ENCODE measurements at regions not wholly inside any gene's neighbourhood (a gene's known extent, or its start where the extent isn't known, plus 50 kb on each side); places are given as distances from the start of the nearest gene placed in this dataset.
"Not testable (repeated sequence)": the region's sequence is repeated elsewhere in the genome, so short reads cannot be mapped to it uniquely, and the experiment has no call there.

DNA sequence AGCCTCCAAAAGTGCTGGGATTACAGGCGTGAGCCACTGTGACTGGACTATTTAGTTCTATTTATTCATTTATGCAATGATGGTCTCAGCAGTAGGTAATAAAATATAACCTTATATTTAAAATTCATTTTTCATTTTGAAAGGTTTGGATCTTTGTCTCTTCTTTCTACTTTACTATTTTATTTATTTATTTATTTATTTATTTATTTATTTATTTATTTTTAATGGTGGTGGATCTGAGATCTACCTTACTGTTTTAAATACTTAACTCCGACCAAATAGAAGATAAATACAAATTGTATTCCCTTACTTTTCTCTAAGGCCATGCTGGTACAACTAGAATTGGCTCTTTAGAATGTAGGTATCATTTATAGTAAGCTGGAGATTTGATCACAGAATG lies 159.9 kb upstream of the NBPF19 start:
- not testable (repeated sequence) for H3K9ac ChIP-seq (ENCODE audit: low read length); H3K9me2 ChIP-seq (ENCODE audit: low read depth, low read length)

GRCh38 chr1:149320971-149321731 lies 153.7 kb upstream of the NBPF19 start:
- not testable (repeated sequence) for H3K4me2 ChIP-seq (ENCODE audit: low read length); H3K4me1 ChIP-seq (ENCODE audit: insufficient read depth, low read length, severe bottlenecking); H2AFZ ChIP-seq (ENCODE audit: low read length); H3K36me3 ChIP-seq (ENCODE audit: insufficient read depth, low read length); H3K9me2 ChIP-seq (ENCODE audit: low read depth, low read length); H3K27me3 ChIP-seq (ENCODE audit: insufficient read depth, low read length); H3K79me2 ChIP-seq (ENCODE audit: insufficient read depth, low read length); H3K9ac ChIP-seq (ENCODE audit: low read length); H3F3A ChIP-seq (ENCODE audit: insufficient read depth, low read length); H4K20me1 ChIP-seq (ENCODE audit: insufficient read depth, low read length); H3K9me3 ChIP-seq (ENCODE audit: low read length); H3K4me3 ChIP-seq (ENCODE audit: low read depth, low read length, poor library complexity, severe bottlenecking); H3K27ac ChIP-seq (ENCODE audit: low read depth, low read length, poor library complexity, severe bottlenecking)

More for the DNA sequence above, 159.9 kb upstream of the NBPF19 start:
- not testable (repeated sequence) for H4K20me1 ChIP-seq (ENCODE audit: insufficient read depth, low read length); H3K4me2 ChIP-seq (ENCODE audit: low read length); H3K4me1 ChIP-seq (ENCODE audit: insufficient read depth, low read length, severe bottlenecking); H3K27ac ChIP-seq (ENCODE audit: low read depth, low read length, poor library complexity, severe bottlenecking); H3K27me3 ChIP-seq (ENCODE audit: insufficient read depth, low read length); H3K79me2 ChIP-seq (ENCODE audit: insufficient read depth, low read length); H3K36me3 ChIP-seq (ENCODE audit: insufficient read depth, low read length); H3F3A ChIP-seq (ENCODE audit: insufficient read depth, low read length); H3K4me3 ChIP-seq (ENCODE audit: low read depth, low read length, poor library complexity, severe bottlenecking); H3K9me3 ChIP-seq (ENCODE audit: low read length); H2AFZ ChIP-seq (ENCODE audit: low read length)

DNA sequence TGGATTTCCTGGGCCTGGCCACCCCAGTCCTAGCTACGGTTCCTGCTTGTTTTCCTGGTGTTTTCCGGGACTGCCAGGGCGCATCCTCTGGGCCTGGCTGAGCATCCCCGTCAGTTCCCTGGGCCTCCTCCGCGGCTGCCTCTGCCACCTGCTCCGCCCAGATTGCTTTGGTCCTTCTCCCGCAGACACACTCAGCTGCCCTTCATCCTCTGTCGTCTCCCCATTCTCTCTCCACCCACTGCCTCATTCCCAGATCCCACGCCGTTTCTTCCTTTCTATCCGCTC lies 153.2 kb upstream of the NBPF19 start:
- H3K79me2 ChIP-seq (ENCODE audit: insufficient read depth, low read length); H3K27ac ChIP-seq (ENCODE audit: low read depth, low read length, poor library complexity, severe bottlenecking); H3K9me2 ChIP-seq (ENCODE audit: low read depth, low read length); H2AFZ ChIP-seq (ENCODE audit: low read length); H3K27me3 ChIP-seq (ENCODE audit: insufficient read depth, low read length); H3K9ac ChIP-seq (ENCODE audit: low read length); H3K4me3 ChIP-seq (ENCODE audit: low read depth, low read length, poor library complexity, severe bottlenecking); H3K9me3 ChIP-seq (ENCODE audit: low read length); H3K4me1 ChIP-seq (ENCODE audit: insufficient read depth, low read length, severe bottlenecking); H3F3A ChIP-seq (ENCODE audit: insufficient read depth, low read length); H3K4me2 ChIP-seq (ENCODE audit: low read length); H4K20me1 ChIP-seq (ENCODE audit: insufficient read depth, low read length); H3K36me3 ChIP-seq (ENCODE audit: insufficient read depth, low read length): not testable (repeated sequence)

DNA sequence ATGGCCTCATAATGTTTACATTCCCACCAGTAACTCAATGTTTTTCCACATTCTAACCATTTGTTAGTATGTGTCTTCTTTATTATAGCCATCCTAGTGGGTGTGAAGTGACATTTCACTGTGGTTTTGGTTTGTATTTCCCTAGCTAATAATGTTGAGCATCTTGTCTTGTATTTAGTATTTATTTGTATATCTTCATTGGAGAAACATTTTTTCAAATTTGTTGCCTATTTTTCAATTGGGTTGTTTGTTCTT lies 144.8 kb upstream of the NBPF19 start:
- H3K79me2 ChIP-seq (ENCODE audit: insufficient read depth, low read length); H3K36me3 ChIP-seq (ENCODE audit: insufficient read depth, low read length); H3K4me3 ChIP-seq (ENCODE audit: low read depth, low read length, poor library complexity, severe bottlenecking); H3K4me2 ChIP-seq (ENCODE audit: low read length); H3K27me3 ChIP-seq (ENCODE audit: insufficient read depth, low read length); H3K4me1 ChIP-seq (ENCODE audit: insufficient read depth, low read length, severe bottlenecking); H3F3A ChIP-seq (ENCODE audit: insufficient read depth, low read length); H3K27ac ChIP-seq (ENCODE audit: low read depth, low read length, poor library complexity, severe bottlenecking); H2AFZ ChIP-seq (ENCODE audit: low read length); H3K9me2 ChIP-seq (ENCODE audit: low read depth, low read length); H3K9ac ChIP-seq (ENCODE audit: low read length); H3K9me3 ChIP-seq (ENCODE audit: low read length); H4K20me1 ChIP-seq (ENCODE audit: insufficient read depth, low read length): not testable (repeated sequence)

- not testable (repeated sequence) for H3K9me2 ChIP-seq (ENCODE audit: low read depth, low read length); H3K27ac ChIP-seq (ENCODE audit: low read depth, low read length, poor library complexity, severe bottlenecking); H3K27me3 ChIP-seq (ENCODE audit: insufficient read depth, low read length); H3K4me2 ChIP-seq (ENCODE audit: low read length); H3K9ac ChIP-seq (ENCODE audit: low read length); H3K4me1 ChIP-seq (ENCODE audit: insufficient read depth, low read length, severe bottlenecking); H2AFZ ChIP-seq (ENCODE audit: low read length); H3K79me2 ChIP-seq (ENCODE audit: insufficient read depth, low read length); H3K9me3 ChIP-seq (ENCODE audit: low read length); H3K36me3 ChIP-seq (ENCODE audit: insufficient read depth, low read length); H4K20me1 ChIP-seq (ENCODE audit: insufficient read depth, low read length); H3K4me3 ChIP-seq (ENCODE audit: low read depth, low read length, poor library complexity, severe bottlenecking); H3F3A ChIP-seq (ENCODE audit: insufficient read depth, low read length)
Observed at GRCh38 chr1:149336082-149336481, 138.8 kb upstream of the NBPF19 start.

GRCh38 chr1:149338221-149338691 lies 136.6 kb upstream of the NBPF19 start:
- not testable (repeated sequence) for H3K79me2 ChIP-seq (ENCODE audit: insufficient read depth, low read length); H3K27me3 ChIP-seq (ENCODE audit: insufficient read depth, low read length); H3K36me3 ChIP-seq (ENCODE audit: insufficient read depth, low read length); H3K27ac ChIP-seq (ENCODE audit: low read depth, low read length, poor library complexity, severe bottlenecking); H3K4me1 ChIP-seq (ENCODE audit: insufficient read depth, low read length, severe bottlenecking); H4K20me1 ChIP-seq (ENCODE audit: insufficient read depth, low read length); H3K4me3 ChIP-seq (ENCODE audit: low read depth, low read length, poor library complexity, severe bottlenecking); H3K9me2 ChIP-seq (ENCODE audit: low read depth, low read length); H3K9me3 ChIP-seq (ENCODE audit: low read length); H3K9ac ChIP-seq (ENCODE audit: low read length); H3K4me2 ChIP-seq (ENCODE audit: low read length); H3F3A ChIP-seq (ENCODE audit: insufficient read depth, low read length); H2AFZ ChIP-seq (ENCODE audit: low read length)

GRCh38 chr1:149338698-149339097 lies 136.1 kb upstream of the NBPF19 start:
- not testable (repeated sequence) for H3F3A ChIP-seq (ENCODE audit: insufficient read depth, low read length); H3K79me2 ChIP-seq (ENCODE audit: insufficient read depth, low read length); H3K9ac ChIP-seq (ENCODE audit: low read length); H3K9me3 ChIP-seq (ENCODE audit: low read length); H3K9me2 ChIP-seq (ENCODE audit: low read depth, low read length); H4K20me1 ChIP-seq (ENCODE audit: insufficient read depth, low read length); H3K4me2 ChIP-seq (ENCODE audit: low read length); H3K36me3 ChIP-seq (ENCODE audit: insufficient read depth, low read length); H3K27me3 ChIP-seq (ENCODE audit: insufficient read depth, low read length); H3K4me3 ChIP-seq (ENCODE audit: low read depth, low read length, poor library complexity, severe bottlenecking); H2AFZ ChIP-seq (ENCODE audit: low read length); H3K27ac ChIP-seq (ENCODE audit: low read depth, low read length, poor library complexity, severe bottlenecking); H3K4me1 ChIP-seq (ENCODE audit: insufficient read depth, low read length, severe bottlenecking)

DNA sequence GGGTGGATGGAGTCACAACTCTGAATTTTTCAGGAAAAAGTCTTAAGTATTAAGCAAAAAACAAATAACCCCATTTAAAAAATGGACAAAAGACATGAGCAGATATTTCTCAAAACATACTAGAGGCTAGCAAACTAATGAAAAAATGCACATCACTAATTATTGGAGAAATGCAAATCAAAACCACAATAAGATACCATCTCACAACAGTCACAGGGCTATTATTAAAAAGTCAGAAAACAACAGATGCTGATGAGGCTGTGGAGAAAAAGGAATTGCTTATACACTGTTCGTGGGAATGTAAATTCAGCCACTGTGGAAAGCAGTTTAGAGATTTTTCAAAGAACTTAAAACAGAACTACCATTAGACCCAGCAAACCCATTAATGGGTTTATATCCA lies 125.4 kb upstream of the NBPF19 start:
- not testable (repeated sequence) for H3K27ac ChIP-seq (ENCODE audit: low read depth, low read length, poor library complexity, severe bottlenecking); H3K9ac ChIP-seq (ENCODE audit: low read length); H3K36me3 ChIP-seq (ENCODE audit: insufficient read depth, low read length); H4K20me1 ChIP-seq (ENCODE audit: insufficient read depth, low read length); H3K4me3 ChIP-seq (ENCODE audit: low read depth, low read length, poor library complexity, severe bottlenecking); H3K9me2 ChIP-seq (ENCODE audit: low read depth, low read length); H2AFZ ChIP-seq (ENCODE audit: low read length); H3K4me1 ChIP-seq (ENCODE audit: insufficient read depth, low read length, severe bottlenecking); H3K27me3 ChIP-seq (ENCODE audit: insufficient read depth, low read length); H3K79me2 ChIP-seq (ENCODE audit: insufficient read depth, low read length); H3K4me2 ChIP-seq (ENCODE audit: low read length); H3K9me3 ChIP-seq (ENCODE audit: low read length); H3F3A ChIP-seq (ENCODE audit: insufficient read depth, low read length)
